HG03575 (cell line): ENCODE measurements at regions not wholly inside any gene's neighbourhood (a gene's known extent, or its start where the extent isn't known, plus 50 kb on each side); places are given as distances from the start of the nearest gene placed in this dataset.

Source experiments
- ATAC-seq: cut with Tn5 transposase; IDR thresholded peaks from one replicate; pipeline ENCODE4 v1.9.1; 2021; ENCODE audit not compliant: unreplicated experiment, insufficient number of reproducible peaks, low FRiP score; ENCODE audit errors: extremely low read depth

- ATAC-seq: no peak
Observed at GRCh38 chr13:50071379-50071778, 56.1 kb downstream of the KCNRG start.

GRCh38 chr13:50072676-50073075 is 57.4 kb downstream of the KCNRG start:
- no peak for ATAC-seq

GRCh38 chr13:50073340-50073739 is 58.1 kb downstream of the KCNRG start:
- no peak for ATAC-seq

DNA sequence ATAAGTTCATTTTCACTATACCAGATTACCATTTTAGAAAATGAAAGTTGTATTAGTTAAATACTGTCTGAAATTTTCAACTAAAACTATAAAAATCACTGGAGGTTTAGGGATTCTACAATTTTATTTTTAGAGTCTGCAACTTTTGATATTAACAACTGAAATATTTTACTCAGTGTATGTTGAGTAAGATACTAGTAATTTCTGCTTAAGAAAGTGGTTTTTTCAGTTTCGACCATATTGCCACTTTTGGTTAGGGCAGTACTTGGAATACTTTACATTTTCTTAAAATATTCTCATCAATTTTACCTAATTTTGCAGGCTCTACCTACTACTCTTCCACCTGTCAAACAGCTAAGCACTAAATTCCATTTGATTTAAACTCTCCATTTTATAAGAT is 59.6 kb downstream of the KCNRG start:
- no peak for ATAC-seq

DNA sequence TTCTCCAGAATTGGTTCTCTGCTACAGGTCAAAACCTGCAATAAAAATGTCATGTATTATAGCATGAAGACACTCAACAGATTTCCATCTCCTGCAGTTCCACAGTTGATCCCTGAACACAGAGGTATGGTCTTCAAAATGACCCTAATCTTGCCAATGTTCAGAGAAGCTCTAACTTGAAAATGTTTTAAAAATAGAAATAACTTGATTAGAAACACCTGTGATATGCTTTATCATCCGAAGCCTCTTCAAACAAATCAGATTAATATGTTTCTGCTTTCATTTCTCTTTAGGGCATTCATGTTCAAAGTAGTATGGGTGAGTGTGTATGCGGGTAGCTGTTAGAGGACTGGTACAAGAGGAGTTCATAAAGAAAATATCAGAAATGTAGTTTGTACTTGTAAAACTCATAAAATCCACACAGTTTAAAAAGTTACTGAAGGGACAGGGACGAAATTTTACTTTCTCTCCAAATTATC is 60.4 kb downstream of the KCNRG start:
- ATAC-seq: no peak

DNA sequence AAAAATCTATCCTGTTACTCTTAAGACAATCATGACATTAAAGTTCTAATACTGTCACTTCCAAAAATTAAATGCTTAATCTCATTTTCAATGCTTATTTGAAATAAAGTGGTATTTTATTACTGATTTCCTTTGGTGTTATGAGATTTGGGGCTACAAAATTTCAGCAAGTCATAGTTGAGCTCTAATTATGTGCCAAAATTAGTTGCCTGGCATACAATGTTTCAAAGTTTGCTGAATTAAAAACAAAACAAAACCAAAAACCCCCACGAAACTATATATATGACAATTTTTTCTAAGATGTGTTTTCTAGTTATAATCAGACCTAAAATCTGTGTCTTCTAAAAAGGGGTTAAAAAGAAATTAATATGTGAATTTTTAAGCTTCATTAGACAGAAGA is 62.2 kb downstream of the KCNRG start:
- ATAC-seq: no peak

- no peak for ATAC-seq
Observed at GRCh38 chr13:50078231-50078894, 63.1 kb downstream of the KCNRG start.

DNA sequence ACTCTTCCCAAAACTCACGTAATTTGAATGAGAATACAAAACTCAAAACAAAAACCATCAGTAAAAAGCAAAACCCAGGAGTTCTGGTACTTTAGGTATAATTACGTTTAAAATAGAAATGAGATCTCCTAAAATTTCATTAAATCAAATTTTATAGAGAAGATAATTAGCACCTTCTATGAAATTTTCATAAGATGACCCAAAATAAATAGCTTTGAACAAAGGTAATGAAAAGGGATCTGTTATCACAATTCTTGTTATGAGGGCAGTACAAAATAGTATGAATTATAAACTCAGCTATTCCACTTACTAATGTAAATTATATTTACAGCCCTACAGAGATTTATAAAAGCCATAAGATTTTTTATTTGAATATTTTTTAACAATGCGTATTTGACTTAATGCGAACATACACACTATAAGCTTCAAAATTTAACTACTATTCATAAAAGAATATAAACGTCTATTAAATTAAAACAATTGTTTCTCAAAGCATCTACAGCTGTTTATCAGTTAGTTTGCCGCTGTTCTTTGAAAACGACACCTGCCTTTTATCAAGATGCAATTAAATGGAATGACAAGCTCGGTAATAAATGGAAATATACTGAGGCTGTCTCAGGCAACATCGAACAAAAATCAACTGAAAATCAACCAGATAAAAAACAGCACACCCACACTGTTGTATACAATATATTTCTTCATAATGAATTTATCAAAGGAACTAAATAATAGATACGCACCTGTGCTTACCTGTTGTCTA is 63.8 kb downstream of the KCNRG start:
- ATAC-seq: no peak

DNA sequence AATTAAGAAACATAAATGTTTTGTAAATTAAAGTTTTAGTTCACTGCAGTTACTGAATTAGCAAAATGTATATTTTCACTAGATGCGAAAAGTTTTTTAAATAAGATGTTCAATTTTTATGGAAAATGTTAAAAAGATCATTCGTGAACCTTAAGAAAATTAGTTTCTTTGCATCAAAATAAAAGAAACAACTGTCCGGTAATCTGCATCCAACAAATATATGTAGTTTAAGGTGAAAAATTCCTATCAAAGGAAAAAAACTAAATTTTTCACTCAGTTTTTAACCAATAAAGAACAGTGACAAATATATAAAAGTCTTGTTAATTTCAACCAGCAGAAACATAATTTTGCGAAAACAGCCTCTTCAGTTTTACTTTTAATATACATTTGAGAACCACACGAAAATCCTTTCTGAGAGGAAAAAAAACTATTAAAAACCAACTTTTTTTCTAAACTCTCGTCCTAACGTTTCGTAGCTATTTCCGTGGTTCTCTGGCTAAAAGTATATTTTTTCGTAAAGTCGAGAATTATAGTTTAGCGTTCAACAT is 64.5 kb downstream of the KCNRG start:
- ATAC-seq: no peak

GRCh38 chr13:50080203-50080910 is 65.1 kb downstream of the KCNRG start:
- no peak for ATAC-seq

- ATAC-seq: no peak
Observed at GRCh38 chr13:50080911-50081678, 65.9 kb downstream of the KCNRG start.

- ATAC-seq: peak; percentile 32
Observed at GRCh38 chr13:50081679-50082425, 66.6 kb downstream of the KCNRG start.

GRCh38 chr13:50082426-50083281 is 67.4 kb downstream of the KCNRG start:
- no peak for ATAC-seq

- no peak for ATAC-seq
Observed at GRCh38 chr13:50085063-50085462, 69.8 kb downstream of the KCNRG start.

GRCh38 chr13:50089633-50090032 is 74.4 kb downstream of the KCNRG start:
- no peak for ATAC-seq

- no peak for ATAC-seq
Observed at GRCh38 chr13:50090211-50090610, 75.0 kb downstream of the KCNRG start.

DNA sequence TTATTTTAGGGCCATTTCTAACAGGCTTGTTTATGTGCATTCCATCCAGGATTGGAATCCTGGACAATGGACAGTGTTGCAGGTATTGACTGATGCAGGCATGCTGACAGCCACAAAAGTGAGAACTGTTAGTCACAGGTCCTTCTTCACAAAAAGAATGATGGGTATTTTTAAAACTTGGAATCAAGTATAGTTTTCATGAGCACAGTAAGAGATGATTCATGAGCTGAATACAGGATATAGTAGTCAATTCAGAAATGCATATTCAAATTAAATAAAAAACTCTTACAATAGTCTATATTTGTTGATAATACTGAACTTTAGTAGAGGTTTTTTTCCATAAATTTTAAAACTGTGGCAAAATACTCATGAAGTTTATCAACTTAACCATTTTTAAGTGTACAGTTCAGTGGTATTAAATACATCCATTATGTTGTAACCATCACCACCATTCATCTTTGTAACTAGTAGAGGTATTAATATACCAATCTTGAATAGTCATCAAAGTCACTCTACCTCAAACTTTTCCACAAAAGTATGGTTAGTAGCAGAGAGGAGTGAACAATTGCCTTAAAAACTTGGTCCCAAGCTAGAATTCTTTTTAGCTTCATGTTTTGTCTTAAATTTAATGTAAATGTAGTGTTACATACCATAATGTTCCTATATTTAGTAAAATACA is 79.5 kb downstream of the KCNRG start:
- ATAC-seq: no peak
